GM12878 (cell line): ENCODE measurements at regions not wholly inside any gene's neighbourhood (a gene's known extent, or its start where the extent isn't known, plus 50 kb on each side); places are given as distances from the start of the nearest gene placed in this dataset.

Source experiments
- ATAC-seq: fragments of 200-7000 bp; cut with Tn5 transposase; 3 replicates; pipeline ENCODE4 v1.9.1; 2020; ENCODE audit warnings: mild to moderate bottlenecking, moderate library complexity
- BruUV-seq: library from RNA; stranded (reverse); fragments of 400-500 nt; replicated peaks from 2 replicates; lab custom pipeline; 2021; lab: Mats Ljungman, UMichigan
- CTCF ChIA-PET: fragments of 300-600 bp; sonication (Branson Sonifier 250); formaldehyde crosslinking; extraction: SDS; loops from one replicate; lab custom pipeline; 2021; ENCODE audit warnings: inconsistent platforms; lab: Yijun Ruan, JAX
- POLR2A ChIA-PET: fragments of 350-600 bp; formaldehyde crosslinking; extraction: SDS; loops from one replicate; lab custom pipeline; 2021; ENCODE audit warnings: inconsistent platforms; lab: Charles Lee
- RAD21 ChIA-PET: fragments of 300-600 bp; sonication (Branson Sonifier 250); formaldehyde crosslinking; loops from one replicate; lab custom pipeline; 2023; ENCODE audit warnings: antibody characterized with exemption; ENCODE audit not compliant: unreplicated experiment; lab: Charles Lee
- SMC1A ChIA-PET: fragments of 300-600 bp; sonication (Branson Sonifier 250); formaldehyde crosslinking; loops from one replicate; lab custom pipeline; 2023; ENCODE audit not compliant: unreplicated experiment, uncharacterized antibody; lab: Charles Lee
- DNase-seq: peaks from one replicate; pipeline ENCODE4 v3.0.0-alpha.2; 2011; ENCODE audit warnings: low read depth, low spot score
- FAIRE-seq: peaks from 3 replicates; lab custom pipeline; 2011; peaks lifted over from hg19 to GRCh38; lab: Jason Lieb, UNC
- H2AFZ ChIP-seq: 2 replicates; pipeline ENCODE4 v1.6.0; 2011; ENCODE audit warnings: low read depth, low read length, control low read depth; ENCODE audit not compliant: control insufficient read depth
- H3K27ac ChIP-seq: 2 replicates; pipeline ENCODE4 v1.5.1; 2011; ENCODE audit warnings: control low read depth; ENCODE audit not compliant: control insufficient read depth, insufficient read depth
- H3K27me3 ChIP-seq, 2 experiments: replicated peaks in 1 of 2; 2 replicates each; pipeline versions ENCODE4 v1.6.0 to v1.6.1; 2011; ENCODE audit warnings: low read length in 1 of 2; ENCODE audit not compliant: control insufficient read depth in 2 of 2, insufficient read depth in 2 of 2
- H3K36me3 ChIP-seq, 2 experiments: 2 replicates each; pipeline ENCODE4 v1.5.1; 2011; ENCODE audit warnings: low read length in 1 of 2; ENCODE audit not compliant: control insufficient read depth in 2 of 2, insufficient read depth in 2 of 2
- H3K4me1 ChIP-seq: 2 replicates; pipeline ENCODE4 v1.6.1; 2011; ENCODE audit warnings: mild to moderate bottlenecking, low read length, moderate library complexity, mixed read lengths; ENCODE audit not compliant: control insufficient read depth, insufficient read depth
- H3K4me2 ChIP-seq: 2 replicates; pipeline ENCODE4 v1.6.0; 2011; ENCODE audit warnings: control low read depth; ENCODE audit not compliant: control insufficient read depth, insufficient read depth
- H3K4me3 ChIP-seq: fragments of 200-600 bp; sonication (generic); 2 replicates; pipeline ENCODE4 v1.5.1; 2016
- H3K79me2 ChIP-seq: 2 replicates; pipeline ENCODE4 v1.6.0; 2011; ENCODE audit warnings: low read length; ENCODE audit not compliant: control insufficient read depth, insufficient read depth
- H3K9ac ChIP-seq: 2 replicates; pipeline ENCODE4 v1.8.0; 2011; ENCODE audit warnings: low read length, control low read depth, mixed read lengths; ENCODE audit not compliant: control insufficient read depth, insufficient read depth
- H3K9me3 ChIP-seq: replicated peaks from 3 replicates; pipeline ENCODE4 v1.5.1; 2011; ENCODE audit warnings: mild to moderate bottlenecking, low read length; ENCODE audit not compliant: control insufficient read depth, insufficient read depth
- H4K20me1 ChIP-seq: 2 replicates; pipeline ENCODE4 v1.6.0; 2011; ENCODE audit not compliant: control insufficient read depth, insufficient read depth
- BCLAF1 ChIP-seq: fragments of 450-650 bp; IDR thresholded peaks from 2 replicates; pipeline ENCODE4 v1.6.1; 2017; ENCODE audit warnings: antibody characterized with exemption, mild to moderate bottlenecking, moderate library complexity
- BHLHE40 ChIP-seq, 2 experiments: fragments of 450-650 bp in 1 of 2; IDR thresholded peaks; 2 replicates each; pipeline ENCODE4 v1.6.1; 2011 to 2017; ENCODE audit warnings: low read depth in 2 of 2, borderline replicate concordance in 1 of 2, improper control_type of control experiment in 1 of 2, low read length in 1 of 2, mild to moderate bottlenecking in 1 of 2
- CHD4 ChIP-seq: fragments of 200-600 bp; sonication (generic); IDR thresholded peaks from 2 replicates; pipeline ENCODE4 v1.6.1; 2016; ENCODE audit warnings: mild to moderate bottlenecking
- E2F8 ChIP-seq: fragments of 450-650 bp; IDR thresholded peaks from 2 replicates; pipeline ENCODE4 v1.6.1; 2018; ENCODE audit warnings: mild to moderate bottlenecking, low read depth, moderate library complexity; ENCODE audit not compliant: partially characterized antibody
- EED ChIP-seq: sonication (generic); IDR thresholded peaks from 2 replicates; pipeline ENCODE4 v1.6.1; 2016; ENCODE audit warnings: antibody characterized with exemption, low read depth
- GATAD2B ChIP-seq: fragments of 450-650 bp; conservative IDR thresholded peaks from 2 replicates; pipeline ENCODE4 v1.6.1; 2017; ENCODE audit warnings: low read depth, mild to moderate bottlenecking, moderate library complexity
- HDAC2 ChIP-seq: fragments of 200-600 bp; sonication (generic); IDR thresholded peaks from 2 replicates; pipeline ENCODE4 v1.6.1; 2017
- NR2F1 ChIP-seq: fragments of 450-650 bp; conservative IDR thresholded peaks from 2 replicates; pipeline ENCODE4 v1.6.1; 2017; ENCODE audit warnings: mild to moderate bottlenecking
- RAD51 ChIP-seq: fragments of 450-650 bp; IDR thresholded peaks from 2 replicates; pipeline ENCODE4 v1.6.1; 2016; ENCODE audit warnings: moderate library complexity, mild to moderate bottlenecking, inconsistent platforms
- SKIL ChIP-seq: fragments of 450-650 bp; IDR thresholded peaks from 2 replicates; pipeline ENCODE4 v1.6.1; 2017; ENCODE audit warnings: mild to moderate bottlenecking, low read depth, inconsistent platforms; ENCODE audit not compliant: poor library complexity, severe bottlenecking
- SREBF2 ChIP-seq: IDR thresholded peaks from 2 replicates; pipeline ENCODE4 v1.6.1; 2012; ENCODE audit warnings: mild to moderate bottlenecking, low read length
- ZBED1 ChIP-seq: IDR thresholded peaks from 2 replicates; pipeline ENCODE4 v1.6.1; 2016; ENCODE audit warnings: borderline replicate concordance
- ZBTB33 ChIP-seq: fragments of 450-650 bp; IDR thresholded peaks from 2 replicates; pipeline ENCODE4 v1.6.1; 2017; ENCODE audit warnings: mild to moderate bottlenecking
- ZSCAN29 ChIP-seq: fragments of 450-650 bp; IDR thresholded peaks from 2 replicates; pipeline ENCODE4 v1.6.1; 2017; ENCODE audit warnings: mild to moderate bottlenecking, moderate library complexity
- ZZZ3 ChIP-seq: IDR thresholded peaks from 2 replicates; pipeline ENCODE4 v1.6.1; 2011; ENCODE audit warnings: low read depth; ENCODE audit not compliant: control insufficient read depth, insufficient read length
- WGBS: methylation state at CpG from one replicate; pipeline ENCODE4 v1.1.6; 2016; ENCODE audit warnings: low lambda C conversion rate; ENCODE audit not compliant: insufficient replicate concordance, insufficient coverage; ENCODE audit errors: missing lambda C conversion rate; 5-methylcytosine and 5-hydroxymethylcytosine counted together
- in situ Hi-C: fragments of 300-500 bp; cut with MboI; formaldehyde crosslinking; loops from 9 replicates; pipeline ENCODE4 v1.14.3; 2018; ENCODE audit warnings: mixed read lengths
- intact Hi-C: fragments of 100-400 bp; cut with micrococcal nuclease; formaldehyde crosslinking; loops from one replicate; pipeline ENCODE4 v1.14.2; 2022; ENCODE audit not compliant: unreplicated experiment

- TF ChIP-seq ZBTB33 (no peak), EED (no peak), ZZZ3 (no peak), ZBED1 (no peak), SKIL (no peak), BHLHE40 (IDR thresholded peaks at IDR 0.05; ENCODE audit: borderline replicate concordance in 1 of 2, low read depth in 2 of 2, low read length in 1 of 2) (no peak)
These were observed 717.5 kb downstream of the TUSC7 start (continued) for GRCh38 chr3:117427081-117427480.

- no peak for FAIRE-seq
- CTCF ChIA-PET, result no interaction called here
- TF ChIP-seq ZSCAN29 (no peak), SREBF2 (no peak), BCLAF1 (no peak), E2F8 (no peak), BHLHE40 (IDR thresholded peaks at IDR 0.05; ENCODE audit: borderline replicate concordance in 1 of 2, low read depth in 2 of 2, low read length in 1 of 2) (no peak), CHD4 (no peak), HDAC2 (no peak), RAD51 (no peak), NR2F1 (no peak), GATAD2B (no peak)
These were observed 723.8 kb downstream of the TUSC7 start for GRCh38 chr3:117433427-117433826.

More at GRCh38 chr3:117433427-117433826, 723.8 kb downstream of the TUSC7 start:
- H3K27ac ChIP-seq, result no peak overlapping the region
- no peak overlapping the region for H3K4me2 ChIP-seq
- DNase-seq (no peak), ATAC-seq (no peak)
- WGBS, result 0% methylated on average over 1 of the region's 1 CpG
- H3K79me2 ChIP-seq, result no peaks in the 10 kb centered on the region
- no peak overlapping the region for H3K4me3 ChIP-seq
- no peaks in the 10 kb centered on the region for H3K4me1 ChIP-seq
- no peak overlapping the region for H3K9ac ChIP-seq
- no peaks in the 10 kb centered on the region for H3K27me3 ChIP-seq
- intact Hi-C loops, result no loop called here
- H2AFZ ChIP-seq, result no peak overlapping the region
- in situ Hi-C loops, result no loop called here
- no peaks in the 10 kb centered on the region for H3K9me3 ChIP-seq
- no peaks in the 10 kb centered on the region for H3K36me3 ChIP-seq
- no peaks in the 10 kb centered on the region for H4K20me1 ChIP-seq
- ChIA-PET RAD21 (no interaction called here), POLR2A (no interaction called here), SMC1A (no interaction called here)
- no TSS peak for BruUV-seq
